ENCODE measurements at regions not wholly inside any gene's neighbourhood (a gene's known extent, or its start where the extent isn't known, plus 50 kb on each side); places are given as distances from the start of the nearest gene placed in this dataset.
"Not testable (repeated sequence)": the region's sequence is repeated elsewhere in the genome, so short reads cannot be mapped to it uniquely, and the experiment has no call there.

DNA sequence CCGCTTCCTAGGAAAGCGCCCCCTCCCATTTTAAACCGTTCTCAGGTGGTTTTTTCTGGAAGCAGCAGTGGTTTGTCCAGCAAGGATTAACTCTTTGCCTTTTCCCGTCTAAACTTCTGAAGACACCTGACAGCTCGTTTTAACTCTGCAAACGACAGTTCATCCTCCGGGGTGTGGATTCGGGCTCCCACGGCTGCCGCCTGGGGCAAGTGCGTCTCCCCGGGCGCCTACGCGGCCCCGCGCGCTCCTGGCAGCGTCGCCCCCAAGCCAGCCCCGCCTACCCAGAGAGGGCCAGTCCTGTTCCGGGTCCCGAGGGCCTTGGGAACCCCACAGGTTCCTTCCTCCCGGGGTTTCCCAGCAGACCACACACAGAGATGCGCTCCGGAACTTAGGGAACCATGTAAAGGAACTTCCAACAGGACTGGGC, 54.4 kb downstream of the PRR18 start:
- Mint-ChIP-seq H3K4me3 (peak overlapping the region; percentile 82), H3K36me3 (no peaks in the 10 kb centered on the region), H3K9me3 (peaks cover 5% of the 10 kb centered on the region), H3K4me1 (peaks cover 20% of the 10 kb centered on the region), H3K27ac (no peak overlapping the region), H3K27me3 (no peaks in the 10 kb centered on the region)
- ATAC-seq (ENCODE audit: low read depth): peak; percentile 53
- no peak for DNase-seq (ENCODE audit: low spot score in 2 of 2)

GRCh38 chr6:166253281-166253681, 54.9 kb downstream of the PRR18 start:
- peak; percentile 82 for ATAC-seq (ENCODE audit: low read depth)

DNA sequence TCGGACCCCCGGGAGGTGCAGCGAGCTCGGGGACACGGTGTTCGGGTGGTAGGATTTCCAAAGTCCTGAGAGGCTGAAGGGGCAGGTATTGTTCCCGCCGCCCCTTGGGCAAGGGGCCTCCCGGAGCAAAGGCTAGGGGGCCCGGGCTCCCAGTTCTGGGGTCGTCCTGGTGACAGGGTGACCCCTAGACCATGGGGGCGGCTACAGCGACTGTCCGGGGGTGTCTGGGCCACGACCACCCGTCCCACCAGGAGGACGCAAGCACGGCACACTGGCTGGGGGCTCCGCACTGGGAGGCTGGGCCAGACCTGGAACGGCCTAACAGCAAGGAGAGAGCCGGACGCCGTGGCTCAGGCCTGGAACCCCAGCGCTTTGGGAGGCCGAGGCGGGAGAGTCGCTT, 55.6 kb downstream of the PRR18 start:
- DNase-seq (ENCODE audit: low spot score in 2 of 2) (no peak), ATAC-seq (ENCODE audit: low read depth) (no peak)
- H3K4me3 Mint-ChIP-seq: no peak overlapping the region
- H3K9me3 Mint-ChIP-seq: peaks cover 5% of the 10 kb centered on the region
- no peaks in the 10 kb centered on the region for H3K36me3 Mint-ChIP-seq
- no peak overlapping the region for H3K27ac Mint-ChIP-seq
- no peaks in the 10 kb centered on the region for H3K27me3 Mint-ChIP-seq
- H3K4me1 Mint-ChIP-seq: peaks cover 11% of the 10 kb centered on the region

More at GRCh38 chr6:166253281-166253681, 54.9 kb downstream of the PRR18 start:
- H3K4me3 Mint-ChIP-seq: peak overlapping the region; percentile 82
- no peak overlapping the region for H3K27ac Mint-ChIP-seq
- H3K36me3 Mint-ChIP-seq: no peaks in the 10 kb centered on the region
- no peaks in the 10 kb centered on the region for H3K27me3 Mint-ChIP-seq
- no peak for DNase-seq (ENCODE audit: low spot score in 2 of 2)
- peaks cover 15% of the 10 kb centered on the region for H3K4me1 Mint-ChIP-seq
- H3K9me3 Mint-ChIP-seq: peaks cover 5% of the 10 kb centered on the region

- H3K27me3 Mint-ChIP-seq: no peaks in the 10 kb centered on the region
- ATAC-seq (ENCODE audit: low read depth): no peak
Observed at GRCh38 chr6:166251655-166252054, 56.5 kb downstream of the PRR18 start.

DNA sequence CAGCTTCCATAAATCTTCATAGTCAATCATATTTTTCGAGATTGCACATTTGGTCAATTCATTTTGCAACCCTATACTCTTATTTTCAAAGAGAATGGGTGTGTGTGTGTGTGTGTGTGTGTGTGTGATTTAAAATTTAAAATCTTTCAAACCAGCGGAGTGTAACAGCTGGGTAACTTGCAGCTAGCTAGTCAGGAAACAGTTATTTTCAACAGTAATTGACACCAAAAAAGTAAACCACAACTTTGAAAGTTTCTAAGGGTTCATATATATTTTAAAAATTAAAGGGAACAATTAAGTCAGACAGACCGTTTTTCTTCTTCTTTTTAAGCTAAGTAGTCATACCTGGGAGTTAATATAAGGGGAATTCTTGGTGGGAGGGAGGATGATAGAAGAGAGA, 57.0 kb downstream of the PRR18 start:
- H3K4me3 Mint-ChIP-seq: no peak overlapping the region
- H3K4me1 Mint-ChIP-seq: peaks cover 8% of the 10 kb centered on the region
- no peaks in the 10 kb centered on the region for H3K9me3 Mint-ChIP-seq
- H3K36me3 Mint-ChIP-seq: no peaks in the 10 kb centered on the region
- ATAC-seq (ENCODE audit: low read depth) (no peak), DNase-seq (ENCODE audit: low spot score in 2 of 2) (no peak)
- no peak overlapping the region for H3K27ac Mint-ChIP-seq
- no peaks in the 10 kb centered on the region for H3K27me3 Mint-ChIP-seq

More at GRCh38 chr6:166251655-166252054, 56.5 kb downstream of the PRR18 start:
- Mint-ChIP-seq H3K4me3 (peak overlapping the region; percentile 57), H3K9me3 (no peaks in the 10 kb centered on the region), H3K36me3 (no peaks in the 10 kb centered on the region), H3K27ac (no peak overlapping the region), H3K4me1 (peaks cover 8% of the 10 kb centered on the region)
- no peak for DNase-seq (ENCODE audit: low spot score in 2 of 2)

DNA sequence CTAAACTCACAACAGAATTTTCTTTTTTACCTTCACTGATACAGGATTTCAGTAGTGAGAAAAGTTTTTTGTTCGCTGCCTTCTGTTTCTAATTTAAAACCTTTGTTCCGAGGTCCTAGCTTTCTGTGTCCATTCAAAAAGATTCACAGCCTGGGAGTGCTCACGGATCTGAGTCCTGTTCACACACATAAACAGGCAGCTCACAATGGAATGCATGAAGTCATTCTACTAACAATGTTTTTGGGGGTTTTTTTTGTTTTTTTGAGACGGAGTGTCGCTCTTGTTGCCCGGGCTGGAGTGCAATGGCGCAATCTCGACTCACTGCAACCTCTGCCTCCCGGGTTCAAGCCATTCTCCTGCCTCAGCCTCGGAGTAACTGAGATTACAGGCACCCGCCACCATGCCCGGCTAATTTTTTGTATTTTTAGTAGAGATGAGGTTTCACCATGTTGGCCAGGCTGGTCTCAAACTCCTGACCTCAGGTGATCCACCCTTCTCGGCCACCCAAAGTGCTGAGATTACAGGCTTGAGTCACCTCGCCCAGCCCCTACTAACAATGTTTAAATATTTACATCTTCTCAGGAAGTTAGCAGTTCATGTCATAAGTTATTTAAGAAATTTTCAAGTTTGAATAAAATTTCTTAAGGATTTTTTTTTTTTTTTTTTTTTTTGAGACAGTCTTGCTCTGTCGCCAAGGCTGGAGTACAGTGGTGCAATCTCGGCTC, 59.0 kb downstream of the PRR18 start:
- not testable (repeated sequence) for ATAC-seq (ENCODE audit: low read depth); H3K36me3 Mint-ChIP-seq; DNase-seq (ENCODE audit: low spot score in 2 of 2); H3K4me3 Mint-ChIP-seq; H3K9me3 Mint-ChIP-seq; H3K27me3 Mint-ChIP-seq; H3K27ac Mint-ChIP-seq
- H3K4me1 Mint-ChIP-seq: peaks cover 16% of the 10 kb centered on the region

DNA sequence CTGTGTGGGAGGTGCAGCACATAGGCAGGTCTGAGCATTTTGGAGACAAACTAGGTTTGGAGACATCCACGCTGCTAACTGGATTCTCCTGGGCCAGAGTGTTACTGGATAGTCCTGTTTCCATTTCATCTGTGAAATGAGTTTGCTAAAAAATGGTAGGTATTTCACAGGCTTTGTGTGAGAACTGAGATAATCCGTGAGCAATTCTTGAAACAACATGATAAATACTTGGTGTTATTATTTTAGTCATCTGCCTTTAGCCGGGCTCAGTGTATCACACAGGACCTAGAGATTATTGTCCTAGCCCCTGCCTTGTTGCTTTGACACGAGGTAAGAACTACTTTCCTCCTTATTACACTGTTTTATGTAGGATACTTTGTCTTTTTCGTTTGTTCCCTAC, 63.0 kb downstream of the PRR18 start:
- no peaks in the 10 kb centered on the region for H3K9me3 Mint-ChIP-seq
- no peak overlapping the region for H3K4me3 Mint-ChIP-seq
- no peak for DNase-seq (ENCODE audit: low spot score in 2 of 2)
- ATAC-seq (ENCODE audit: low read depth): no peak
- peaks cover 10% of the 10 kb centered on the region for H3K4me1 Mint-ChIP-seq
- no peaks in the 10 kb centered on the region for H3K36me3 Mint-ChIP-seq
- peaks cover 2% of the 10 kb centered on the region for H3K27me3 Mint-ChIP-seq
- H3K27ac Mint-ChIP-seq: no peak overlapping the region

- no peaks in the 10 kb centered on the region for H3K36me3 Mint-ChIP-seq
- peaks cover 10% of the 10 kb centered on the region for H3K4me1 Mint-ChIP-seq
- no peak overlapping the region for H3K27ac Mint-ChIP-seq
- no peaks in the 10 kb centered on the region for H3K9me3 Mint-ChIP-seq
- DNase-seq (ENCODE audit: low spot score in 2 of 2) (no peak), ATAC-seq (ENCODE audit: low read depth) (peak; percentile 82)
- H3K27me3 Mint-ChIP-seq: peaks cover 5% of the 10 kb centered on the region
- H3K4me3 Mint-ChIP-seq: peak overlapping the region; percentile 64
Observed at GRCh38 chr6:166244353-166245045, 63.7 kb downstream of the PRR18 start.

DNA sequence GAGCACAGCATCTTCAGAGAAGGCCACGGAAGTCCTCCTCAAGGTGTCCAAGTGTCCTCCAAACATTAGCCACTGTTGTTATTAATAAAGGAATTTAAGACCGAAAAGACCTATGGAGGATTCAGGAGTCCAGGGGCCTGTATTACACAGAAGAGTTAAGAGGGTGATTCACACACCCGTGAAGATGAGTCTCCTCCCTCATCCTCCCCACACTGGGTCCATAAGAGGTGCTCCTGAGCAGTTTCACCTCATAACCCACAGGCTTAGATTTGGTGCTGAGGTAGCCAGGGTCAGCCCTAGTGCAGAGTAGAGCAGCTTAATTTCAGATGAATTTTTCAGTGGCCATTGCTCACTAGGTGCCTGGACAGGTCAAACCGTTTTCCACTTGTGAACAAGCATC, 65.3 kb downstream of the PRR18 start:
- peaks cover 5% of the 10 kb centered on the region for H3K27me3 Mint-ChIP-seq
- H3K36me3 Mint-ChIP-seq: no peaks in the 10 kb centered on the region
- no peak overlapping the region for H3K4me3 Mint-ChIP-seq
- ATAC-seq (ENCODE audit: low read depth): no peak
- no peaks in the 10 kb centered on the region for H3K9me3 Mint-ChIP-seq
- no peak for DNase-seq (ENCODE audit: low spot score in 2 of 2)
- H3K27ac Mint-ChIP-seq: no peak overlapping the region
- peaks cover 10% of the 10 kb centered on the region for H3K4me1 Mint-ChIP-seq

- Mint-ChIP-seq H3K4me3 (no peak overlapping the region), H3K27me3 (peaks cover 5% of the 10 kb centered on the region), H3K36me3 (no peaks in the 10 kb centered on the region), H3K27ac (no peak overlapping the region), H3K4me1 (peaks cover 10% of the 10 kb centered on the region), H3K9me3 (no peaks in the 10 kb centered on the region)
- no peak for DNase-seq (ENCODE audit: low spot score in 2 of 2)
- no peak for ATAC-seq (ENCODE audit: low read depth)
Observed at GRCh38 chr6:166241974-166242373, 66.2 kb downstream of the PRR18 start.

- no peak for ATAC-seq (ENCODE audit: low read depth)
- no peak for DNase-seq (ENCODE audit: low spot score in 2 of 2)
- Mint-ChIP-seq H3K27ac (no peak overlapping the region), H3K4me3 (no peak overlapping the region), H3K36me3 (no peaks in the 10 kb centered on the region), H3K27me3 (peaks cover 5% of the 10 kb centered on the region), H3K4me1 (peaks cover 10% of the 10 kb centered on the region), H3K9me3 (no peaks in the 10 kb centered on the region)
Observed at GRCh38 chr6:166240889-166241288, 67.3 kb downstream of the PRR18 start.

DNA sequence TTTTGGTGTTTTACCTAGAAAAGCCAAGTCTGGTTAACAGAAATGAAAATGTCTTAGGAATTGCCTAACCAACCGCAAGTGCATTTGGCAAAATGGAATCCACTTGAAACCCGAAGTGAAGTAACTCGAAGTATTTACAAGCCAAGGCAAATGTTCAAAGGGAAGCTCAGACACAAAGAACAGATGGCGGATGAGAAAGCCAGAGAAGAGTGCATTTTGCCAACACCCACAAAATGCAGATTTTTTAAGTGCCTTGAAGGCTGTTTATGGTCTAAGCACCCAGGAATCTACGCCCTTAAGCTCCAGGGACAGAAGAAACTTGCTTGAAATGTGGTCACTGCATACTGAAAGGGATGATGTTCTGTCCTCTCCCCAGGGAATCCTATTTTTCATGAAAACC, 70.0 kb upstream of the TBXT start:
- ATAC-seq (ENCODE audit: low read depth): no peak
- Mint-ChIP-seq H3K27me3 (peaks cover 15% of the 10 kb centered on the region), H3K9me3 (no peaks in the 10 kb centered on the region)

DNA sequence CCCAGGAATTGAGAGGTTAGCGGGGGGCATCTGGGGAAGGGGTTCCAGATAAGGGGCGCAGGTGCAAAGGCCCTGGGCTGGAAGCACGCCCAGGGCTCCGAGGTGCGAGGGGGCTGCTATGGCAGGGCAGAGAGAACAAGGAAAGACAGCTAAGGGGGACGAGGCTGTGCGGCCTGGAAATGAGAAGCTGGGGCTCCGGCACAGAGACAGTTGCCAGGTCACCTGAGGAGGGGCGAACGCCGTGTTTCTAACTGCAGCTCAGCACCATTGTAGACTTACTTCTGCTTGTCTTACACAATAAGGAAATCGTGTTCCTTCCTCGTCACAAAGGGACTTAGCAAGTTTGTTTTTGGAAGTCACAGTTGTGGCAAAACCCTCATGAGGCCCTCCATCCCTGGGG, 68.9 kb upstream of the TBXT start:
- Mint-ChIP-seq H3K9me3 (no peaks in the 10 kb centered on the region), H3K4me1 (no peaks in the 10 kb centered on the region), H3K4me3 (no peak overlapping the region), H3K27me3 (peaks cover 18% of the 10 kb centered on the region), H3K27ac (no peak overlapping the region), H3K36me3 (no peaks in the 10 kb centered on the region)
- ATAC-seq (ENCODE audit: low read depth) (no peak), DNase-seq (ENCODE audit: low spot score in 2 of 2) (no peak)

More for the DNA sequence above, 70.0 kb upstream of the TBXT start:
- H3K36me3 Mint-ChIP-seq: no peaks in the 10 kb centered on the region
- H3K4me1 Mint-ChIP-seq: no peaks in the 10 kb centered on the region
- H3K27ac Mint-ChIP-seq: no peak overlapping the region
- no peak overlapping the region for H3K4me3 Mint-ChIP-seq
- DNase-seq (ENCODE audit: low spot score in 2 of 2): no peak

GRCh38 chr6:166235666-166236292, 68.1 kb upstream of the TBXT start:
- Mint-ChIP-seq H3K4me3 (no peak overlapping the region), H3K9me3 (no peaks in the 10 kb centered on the region), H3K4me1 (no peaks in the 10 kb centered on the region), H3K36me3 (no peaks in the 10 kb centered on the region), H3K27me3 (peaks cover 18% of the 10 kb centered on the region), H3K27ac (no peak overlapping the region)
- ATAC-seq (ENCODE audit: low read depth) (no peak), DNase-seq (ENCODE audit: low spot score in 2 of 2) (no peak)
